H1 (cell line): ENCODE measurements at regions not wholly inside any gene's neighbourhood (a gene's known extent, or its start where the extent isn't known, plus 50 kb on each side); places are given as distances from the start of the nearest gene placed in this dataset.

Source experiments
- CTCF ChIA-PET: fragments of 300-600 bp; sonication (Branson Sonifier 250); formaldehyde crosslinking; loops from one replicate; lab custom pipeline; 2021; ENCODE audit not compliant: partially characterized antibody; lab: Charles Lee
- POLR2A ChIA-PET: fragments of 300-600 bp; sonication (Branson Sonifier 250); formaldehyde crosslinking; loops from one replicate; lab custom pipeline; 2021; ENCODE audit warnings: inconsistent platforms; ENCODE audit not compliant: partially characterized antibody; lab: Charles Lee
- DNase-seq, 2 experiments: peaks; one replicate each; pipeline versions ENCODE4 v3.0.0 to v3.0.0-alpha.2; 2010 to 2022; ENCODE audit warnings: low spot score in 2 of 2, low read depth in 1 of 2, mixed read lengths in 1 of 2
- FAIRE-seq: peaks from 2 replicates; lab custom pipeline; 2011; peaks lifted over from hg19 to GRCh38; lab: Jason Lieb, UNC
- H2AFZ ChIP-seq: 2 replicates; pipeline ENCODE4 v1.8.1; 2012; ENCODE audit warnings: low read length, inconsistent platforms
- H2AK5ac ChIP-seq: 2 replicates; pipeline ENCODE4 v1.6.1; 2013; ENCODE audit warnings: low read depth, low read length
- H2BK120ac ChIP-seq: replicated peaks from 2 replicates; pipeline ENCODE3; 2013; ENCODE audit warnings: low read depth, low read length, inconsistent platforms
- H2BK12ac ChIP-seq: 2 replicates; pipeline ENCODE4 v1.6.1; 2013; ENCODE audit warnings: low read depth, low read length
- H2BK15ac ChIP-seq: 2 replicates; pipeline ENCODE4 v1.6.1; 2013; ENCODE audit warnings: low read length
- H2BK20ac ChIP-seq: 2 replicates; pipeline ENCODE4 v1.6.1; 2013; ENCODE audit warnings: low read length
- H2BK5ac ChIP-seq: 2 replicates; pipeline ENCODE4 v1.6.1; 2013; ENCODE audit warnings: low read depth, low read length
- H3K14ac ChIP-seq: 2 replicates; pipeline ENCODE4 v1.6.1; 2013; ENCODE audit warnings: inconsistent platforms; ENCODE audit not compliant: insufficient read length
- H3K18ac ChIP-seq: 2 replicates; pipeline ENCODE4 v1.6.1; 2013; ENCODE audit warnings: low read length; ENCODE audit errors: extremely low read depth
- H3K23ac ChIP-seq: 2 replicates; pipeline ENCODE4 v1.6.1; 2013; ENCODE audit warnings: inconsistent platforms; ENCODE audit not compliant: insufficient read length
- H3K23me2 ChIP-seq: 2 replicates; pipeline ENCODE4 v1.6.1; 2013; ENCODE audit warnings: low read depth, low read length
- H3K27ac ChIP-seq: 2 replicates; pipeline ENCODE4 v1.6.1; 2011; ENCODE audit warnings: low read depth, low read length, inconsistent platforms
- H3K27me3 ChIP-seq, 4 experiments: replicated peaks in 1 of 4; 1 replicate in 1 of 4; 2 replicates in 3 of 4; pipeline versions ENCODE4 v1.6.1 to v1.8.1; 2011 to 2013; ENCODE audit warnings: low read length in 3 of 4, mild to moderate bottlenecking in 3 of 4, inconsistent platforms in 2 of 4, mixed read lengths in 2 of 4, moderate library complexity in 1 of 4; ENCODE audit not compliant: control insufficient read depth in 3 of 4, insufficient read depth in 3 of 4; ENCODE audit errors: extremely low read depth in 1 of 4
- H3K36me3 ChIP-seq, 4 experiments: 2 replicates each; pipeline versions ENCODE4 v1.6.1 to v1.8.1; 2011 to 2013; ENCODE audit warnings: mild to moderate bottlenecking in 4 of 4, low read length in 3 of 4, moderate library complexity in 2 of 4, control low read depth in 1 of 4, inconsistent platforms in 1 of 4; ENCODE audit not compliant: insufficient read depth in 4 of 4, control insufficient read depth in 2 of 4
- H3K4ac ChIP-seq: replicated peaks from 2 replicates; pipeline ENCODE3; 2013; ENCODE audit warnings: low read length, low read depth, mixed read lengths, inconsistent platforms; ENCODE audit not compliant: insufficient read length
- H3K4me1 ChIP-seq, 4 experiments: replicated peaks in 1 of 4; 1 replicate in 1 of 4; 2 replicates in 3 of 4; pipeline versions ENCODE4 v1.6.1 to v1.8.1; 2011 to 2013; ENCODE audit warnings: low read length in 3 of 4, inconsistent platforms in 2 of 4, mixed read lengths in 1 of 4; ENCODE audit not compliant: insufficient read depth in 4 of 4, control insufficient read depth in 3 of 4
- H3K4me2 ChIP-seq, 2 experiments: 2 replicates each; pipeline versions ENCODE4 v1.6.1 to v1.8.1; 2011 to 2013; ENCODE audit warnings: low read depth in 2 of 2, low read length in 2 of 2, control low read depth in 1 of 2, inconsistent platforms in 1 of 2, mild to moderate bottlenecking in 1 of 2; ENCODE audit not compliant: insufficient read depth in 1 of 2
- H3K4me3 ChIP-seq, 4 experiments: fragments of 200-600, 300-600 bp in 1 of 4; sonication (generic), shearing (Covaris generic), sonication (Bioruptor Twin) in 1 of 4; 2 replicates each; pipeline versions ENCODE4 v1.5.1 to v1.8.1; 2011 to 2016; ENCODE audit warnings: low read length in 4 of 4, low read depth in 3 of 4, control low read depth in 2 of 4, inconsistent platforms in 2 of 4, mild to moderate bottlenecking in 2 of 4, mixed read lengths in 1 of 4, moderate library complexity in 1 of 4; ENCODE audit not compliant: insufficient read depth in 2 of 4; ENCODE audit errors: extremely low read depth in 1 of 4
- H3K56ac ChIP-seq: replicated peaks from 2 replicates; pipeline ENCODE3; 2013; ENCODE audit warnings: low read depth, mild to moderate bottlenecking, mixed read lengths, low read length, inconsistent platforms; ENCODE audit not compliant: insufficient read length
- H3K79me1 ChIP-seq: 2 replicates; pipeline ENCODE4 v1.6.1; 2013; ENCODE audit warnings: low read depth, low read length, control low read depth
- H3K79me2 ChIP-seq, 2 experiments: 2 replicates each; pipeline versions ENCODE4 v1.6.1 to v1.8.1; 2012 to 2013; ENCODE audit warnings: low read length in 2 of 2, mild to moderate bottlenecking in 2 of 2, inconsistent platforms in 1 of 2; ENCODE audit not compliant: insufficient read depth in 2 of 2, control insufficient read depth in 1 of 2
- H3K9ac ChIP-seq, 4 experiments: replicated peaks in 1 of 4; 1 replicate in 1 of 4; 2 replicates in 3 of 4; pipeline versions ENCODE4 v1.6.1 to v1.8.1; 2011 to 2013; ENCODE audit warnings: low read depth in 3 of 4, low read length in 3 of 4, control low read depth in 2 of 4, mild to moderate bottlenecking in 2 of 4, moderate library complexity in 2 of 4, inconsistent platforms in 1 of 4; ENCODE audit errors: extremely low read depth in 1 of 4
- H3K9me3 ChIP-seq, 2 experiments: 2 replicates each; pipeline versions ENCODE4 v1.6.1 to v1.8.1; 2012 to 2013; ENCODE audit warnings: mild to moderate bottlenecking in 2 of 2, moderate library complexity in 2 of 2, control low read depth in 1 of 2, inconsistent platforms in 1 of 2, low read depth in 1 of 2, low read length in 1 of 2, mixed read lengths in 1 of 2; ENCODE audit not compliant: insufficient read depth in 2 of 2
- H4K20me1 ChIP-seq, 2 experiments: replicated peaks in 1 of 2; 2 replicates each; pipeline versions ENCODE3 to v1.8.1; 2011 to 2013; ENCODE audit warnings: inconsistent platforms in 2 of 2, low read length in 2 of 2, mild to moderate bottlenecking in 1 of 2; ENCODE audit not compliant: insufficient read depth in 2 of 2, control insufficient read depth in 1 of 2
- H4K5ac ChIP-seq: 2 replicates; pipeline ENCODE4 v1.6.1; 2013; ENCODE audit warnings: low read length, low read depth, mixed read lengths, inconsistent platforms; ENCODE audit not compliant: insufficient read length
- H4K8ac ChIP-seq: 2 replicates; pipeline ENCODE4 v1.8.0; 2013; ENCODE audit warnings: mild to moderate bottlenecking, moderate library complexity, low read length, inconsistent platforms; ENCODE audit not compliant: insufficient read depth; ENCODE audit errors: extremely low read depth
- H4K91ac ChIP-seq: replicated peaks from 2 replicates; pipeline ENCODE3; 2013; ENCODE audit warnings: low read length, mixed read lengths, inconsistent platforms; ENCODE audit not compliant: insufficient read length
- ATF2 ChIP-seq: IDR thresholded peaks from 2 replicates; pipeline ENCODE4 v1.6.1; 2012; ENCODE audit warnings: low read length, inconsistent platforms
- BRCA1 ChIP-seq: IDR thresholded peaks from 2 replicates; pipeline ENCODE4 v1.6.1; 2012; ENCODE audit warnings: low read depth, low read length, improper control_type of control experiment
- CEBPB ChIP-seq: IDR thresholded peaks from 2 replicates; pipeline ENCODE4 v1.6.1; 2012; ENCODE audit warnings: low read depth, low read length
- E2F6 ChIP-seq: IDR thresholded peaks from 2 replicates; pipeline ENCODE4 v1.6.1; 2012; ENCODE audit warnings: inconsistent platforms
- NANOG ChIP-seq: IDR thresholded peaks from 2 replicates; pipeline ENCODE4 v1.6.1; 2011; ENCODE audit warnings: low read length, low read depth, mild to moderate bottlenecking, inconsistent platforms; ENCODE audit not compliant: insufficient read depth, poor library complexity, severe bottlenecking
- NRF1 ChIP-seq: IDR thresholded peaks from 2 replicates; pipeline ENCODE4 v1.6.1; 2011; ENCODE audit warnings: mild to moderate bottlenecking, low read depth, low read length, improper control_type of control experiment
- POLR2AphosphoS5 ChIP-seq: IDR thresholded peaks from 2 replicates; pipeline ENCODE4 v1.6.1; 2011; ENCODE audit warnings: low read depth, low read length
- RXRA ChIP-seq: IDR thresholded peaks from 2 replicates; pipeline ENCODE4 v1.6.1; 2011; ENCODE audit warnings: low read depth, mild to moderate bottlenecking, low read length, moderate library complexity; ENCODE audit not compliant: insufficient read depth
- SIX5 ChIP-seq: IDR thresholded peaks from 2 replicates; pipeline ENCODE4 v1.6.1; 2011; ENCODE audit warnings: mild to moderate bottlenecking, low read depth, low read length
- USF2 ChIP-seq: IDR thresholded peaks from 2 replicates; pipeline ENCODE4 v1.6.1; 2011; ENCODE audit warnings: low read length, improper control_type of control experiment
- WGBS, 2 experiments: shearing (Covaris generic) in 1 of 2; methylation state at CpG; one replicate each; pipeline versions ENCODE4 v1.1.6 to v1.1.7; 2013 to 2015; ENCODE audit warnings: low lambda C conversion rate in 2 of 2, mixed read lengths in 2 of 2, inconsistent platforms in 1 of 2, low coverage in 1 of 2, missing lambda C conversion rate in 1 of 2; ENCODE audit not compliant: insufficient replicate concordance in 2 of 2, insufficient coverage in 1 of 2, insufficient read length in 1 of 2; ENCODE audit errors: extremely low coverage in 1 of 2, missing lambda C conversion rate in 1 of 2; 5-methylcytosine and 5-hydroxymethylcytosine counted together

GRCh38 chr4:126779436-126780166 lies 853.2 kb upstream of the INTU start:
- CTCF ChIA-PET, result interaction anchor here (0.8 to 1.6 kb wide), 3 partner anchors 14 to 187 kb away, joined by 3 to 6 read pairs (median 3); no protein-coding TSS in a partner anchor
- no peak overlapping the region for H2BK15ac ChIP-seq
- no peak overlapping the region for H4K8ac ChIP-seq
- no peak overlapping the region for H3K14ac ChIP-seq
- H4K91ac ChIP-seq, result no peak overlapping the region
- no peak overlapping the region for H2BK20ac ChIP-seq
- H3K27me3 ChIP-seq, result no peaks in the 10 kb centered on the region
- WGBS, 2 experiments, result 98% methylated on average over 21 of the region's 22 CpGs; no CpG with 5 or more reads in 1 of the 2 experiments
- H3K27ac ChIP-seq, result no peak overlapping the region
- H4K5ac ChIP-seq, result no peak overlapping the region
- no peak overlapping the region for H3K23ac ChIP-seq
- no peak overlapping the region for H3K4me3 ChIP-seq
- H3K4me1 ChIP-seq, result no peaks in the 10 kb centered on the region
- H3K79me2 ChIP-seq, result no peaks in the 10 kb centered on the region
- no peak overlapping the region for H2BK12ac ChIP-seq
- no peak overlapping the region for H2AK5ac ChIP-seq
- no peak for DNase-seq
- peak overlapping the region; percentile 62; the same call in 1 of the 2 replicates for H2AFZ ChIP-seq
- no peaks in the 10 kb centered on the region for H3K79me1 ChIP-seq
- H3K18ac ChIP-seq, result no peak overlapping the region
- no peak overlapping the region for H3K9ac ChIP-seq
- H3K9me3 ChIP-seq, result no peaks in the 10 kb centered on the region
- H2BK120ac ChIP-seq, result no peak overlapping the region
- no peak for FAIRE-seq
- POLR2A ChIA-PET, result no interaction called here
- no peak overlapping the region for H2BK5ac ChIP-seq
- no peak overlapping the region for H3K4me2 ChIP-seq
- no peak overlapping the region for H3K56ac ChIP-seq
- no peak overlapping the region for H3K4ac ChIP-seq
- no peaks in the 10 kb centered on the region for H3K23me2 ChIP-seq
- H3K36me3 ChIP-seq, result no peaks in the 10 kb centered on the region
- H4K20me1 ChIP-seq, result no peaks in the 10 kb centered on the region
- TF ChIP-seq USF2 (no peak), SIX5 (no peak), CEBPB (no peak), NRF1 (no peak), ATF2 (no peak), BRCA1 (no peak), E2F6 (no peak), NANOG (no peak), RXRA (no peak), POLR2AphosphoS5 (no peak)
